HG03103 (cell line): ENCODE measurements at regions not wholly inside any gene's neighbourhood (a gene's known extent, or its start where the extent isn't known, plus 50 kb on each side); places are given as distances from the start of the nearest gene placed in this dataset.
"Not testable (repeated sequence)": the region's sequence is repeated elsewhere in the genome, so short reads cannot be mapped to it uniquely, and the experiment has no call there.

Experiments
- ATAC-seq: cut with Tn5 transposase; IDR thresholded peaks from one replicate; pipeline ENCODE4 v1.9.1; 2021; ENCODE audit warnings: low read depth; ENCODE audit not compliant: unreplicated experiment

DNA sequence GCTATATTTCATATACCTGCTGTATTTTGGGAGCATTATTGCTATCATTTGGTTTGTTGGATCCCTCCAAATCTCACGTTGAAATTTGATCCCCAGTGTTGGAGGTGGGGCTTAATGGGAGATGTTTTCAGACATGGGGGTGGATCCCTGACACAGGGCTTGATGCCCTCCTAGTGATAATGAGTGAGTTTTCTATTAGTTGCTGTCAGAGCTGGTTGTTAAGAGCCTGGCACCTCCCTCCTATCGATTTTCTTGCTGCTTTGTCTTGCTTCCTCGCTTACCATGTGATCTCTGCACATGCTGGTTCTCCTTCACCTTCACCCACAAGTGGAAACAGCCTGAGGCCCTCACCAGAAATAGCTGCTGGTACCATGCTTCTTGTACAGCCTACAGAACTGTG, 259.9 kb upstream of the STARD13 start:
- ATAC-seq: no peak

DNA sequence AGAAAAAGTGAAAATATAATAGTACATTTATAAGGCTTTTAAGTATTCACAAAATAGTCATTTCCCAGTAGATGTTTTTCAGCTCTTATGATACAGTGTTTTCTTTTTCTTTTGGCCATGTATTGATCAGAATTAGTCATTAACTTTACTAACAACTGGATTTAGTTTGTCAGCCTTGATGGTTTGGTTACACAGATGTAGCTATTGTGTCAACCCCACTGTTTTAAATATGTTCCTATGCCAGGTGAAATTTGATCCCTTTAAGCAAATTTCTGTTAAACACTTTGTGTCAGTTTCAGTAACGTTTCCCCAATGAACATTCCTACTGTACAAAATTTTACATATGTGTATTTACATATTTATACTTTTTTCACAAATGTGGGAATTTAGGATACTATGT, 261.5 kb upstream of the STARD13 start:
- ATAC-seq: no peak

DNA sequence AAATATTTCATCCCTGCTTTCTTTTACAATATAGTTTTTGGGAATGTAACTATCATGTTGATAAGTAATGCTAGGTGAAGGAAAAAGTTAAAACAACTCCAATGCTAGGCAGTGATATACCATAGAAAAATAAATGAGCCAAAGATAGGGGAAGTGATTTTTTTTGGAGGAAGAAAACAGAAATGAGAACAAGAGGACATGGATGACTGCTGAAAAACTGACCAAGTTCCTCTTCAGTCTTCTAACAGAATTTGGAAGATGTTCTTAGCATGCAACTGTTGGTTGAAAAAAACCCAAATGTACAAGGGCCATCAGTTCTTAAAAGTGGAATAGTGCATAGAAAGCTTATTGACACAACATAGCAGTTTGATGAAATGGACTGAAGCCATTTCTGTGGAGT, 262.5 kb upstream of the STARD13 start:
- ATAC-seq: no peak

DNA sequence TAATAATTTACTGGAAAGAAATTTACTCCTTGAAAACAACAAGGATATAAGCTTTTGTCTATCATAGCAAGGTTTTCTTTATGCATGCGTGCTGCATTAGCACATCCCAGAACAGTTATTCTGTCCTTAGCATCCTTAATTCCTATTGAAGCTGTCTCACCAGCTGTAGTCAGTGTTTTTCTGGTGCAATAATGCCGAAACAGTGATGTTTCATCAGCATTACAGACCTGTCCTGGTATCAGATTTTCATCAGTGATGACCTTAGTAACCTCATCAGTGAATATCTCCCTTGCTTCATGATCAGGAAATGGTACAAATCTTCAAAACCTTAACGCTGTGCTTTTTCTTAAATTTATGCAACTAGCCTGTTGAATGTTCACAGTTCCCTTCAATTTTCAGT, 264.7 kb upstream of the STARD13 start:
- no peak for ATAC-seq

DNA sequence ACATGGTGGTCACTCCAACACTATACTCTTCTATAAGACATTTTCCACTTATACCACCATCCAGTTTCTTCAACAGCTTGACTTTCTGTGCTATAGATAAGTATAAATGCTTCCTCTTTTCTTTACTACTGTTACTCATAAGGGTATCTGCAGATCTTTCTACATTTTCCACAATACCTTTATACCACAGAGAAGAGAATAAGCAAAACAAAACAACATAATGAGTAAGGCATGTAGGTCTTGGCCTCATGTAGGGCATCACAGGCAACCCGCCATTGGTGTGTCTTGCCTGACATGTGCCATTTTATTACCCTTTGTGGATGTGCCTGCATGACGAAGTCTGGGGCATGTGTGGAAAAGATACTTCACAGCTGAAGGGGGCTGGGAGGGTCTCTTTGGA, 265.3 kb upstream of the STARD13 start:
- ATAC-seq: no peak

DNA sequence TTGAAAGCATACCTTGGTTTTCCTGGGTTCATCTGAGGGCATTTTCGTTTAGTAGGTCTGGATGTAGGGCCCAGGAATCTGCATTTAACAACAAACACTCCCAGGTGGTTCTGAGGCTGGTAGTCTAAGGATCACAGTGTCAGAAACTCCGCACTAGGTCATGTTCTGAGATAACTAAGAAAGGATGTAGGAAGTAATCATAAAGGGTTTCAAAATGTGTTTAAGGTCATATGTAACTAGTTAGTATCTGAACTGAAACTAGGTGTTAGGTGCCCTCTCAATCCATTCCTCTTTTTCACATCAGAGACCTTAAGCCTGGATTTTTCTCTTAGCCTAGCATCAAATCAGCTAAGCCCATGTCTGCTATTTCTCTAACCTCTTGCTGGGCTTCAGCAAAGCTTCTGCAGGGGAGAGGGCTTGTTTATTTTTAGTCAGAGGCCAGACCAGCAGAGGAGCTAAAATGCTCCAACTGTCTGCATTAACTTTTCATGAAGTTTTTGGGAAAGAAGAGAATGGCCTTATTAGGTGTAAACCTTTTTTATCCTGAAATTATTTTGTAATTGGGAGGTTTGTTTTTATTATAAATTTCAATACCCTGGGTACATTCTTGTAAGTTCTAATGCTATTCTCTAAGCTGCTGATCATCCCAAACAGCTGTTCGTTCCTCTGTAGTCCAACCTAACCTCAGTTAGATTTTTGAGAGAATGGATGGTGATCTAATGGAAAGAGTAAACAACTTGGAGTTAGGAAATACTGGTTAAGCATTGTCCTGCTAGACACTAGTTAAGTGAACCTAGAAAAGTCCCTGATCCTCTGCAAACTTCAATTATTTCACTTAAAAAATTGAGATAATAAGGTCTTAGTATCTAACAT, 262.8 kb upstream of the RFC3 start:
- peak; percentile 83 for ATAC-seq

DNA sequence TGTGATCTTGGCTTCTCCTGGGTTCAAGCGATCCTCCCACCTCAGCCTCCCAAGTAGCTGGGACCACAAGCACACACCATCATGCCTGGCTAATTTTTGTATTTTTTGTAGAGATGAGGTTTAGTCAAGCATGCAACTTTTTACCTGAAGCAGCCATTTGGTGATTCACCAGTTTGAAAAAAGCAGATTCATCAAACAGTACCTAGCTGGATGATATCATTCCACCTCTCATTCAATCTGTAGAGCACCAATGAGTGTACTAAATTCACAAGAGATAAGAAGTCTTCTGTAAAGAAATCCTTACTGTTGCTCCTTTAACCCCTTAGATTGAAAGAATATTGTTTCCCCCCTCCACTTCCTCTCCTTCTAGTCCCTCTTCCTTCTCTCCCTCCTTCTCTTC, 261.1 kb upstream of the RFC3 start:
- ATAC-seq: no peak

DNA sequence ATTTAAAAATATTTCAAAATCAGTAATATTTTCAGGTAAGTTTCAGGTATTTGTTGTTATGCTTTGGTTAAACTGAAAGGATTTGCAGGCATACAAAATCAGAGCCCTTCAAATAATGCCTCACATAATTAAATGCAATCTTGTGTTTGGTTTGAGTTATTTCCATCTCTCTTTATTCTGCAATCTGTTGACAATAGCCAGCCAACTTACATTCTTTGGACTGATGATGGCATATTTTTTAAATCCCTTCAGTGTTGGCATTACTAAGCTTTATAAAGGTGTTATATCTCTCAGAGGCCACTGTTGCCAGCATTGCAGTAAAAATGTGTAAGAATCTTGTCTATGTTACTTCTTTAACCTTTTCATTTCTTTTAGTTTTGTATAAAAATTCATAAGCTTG, 257.2 kb upstream of the RFC3 start:
- ATAC-seq: no peak

DNA sequence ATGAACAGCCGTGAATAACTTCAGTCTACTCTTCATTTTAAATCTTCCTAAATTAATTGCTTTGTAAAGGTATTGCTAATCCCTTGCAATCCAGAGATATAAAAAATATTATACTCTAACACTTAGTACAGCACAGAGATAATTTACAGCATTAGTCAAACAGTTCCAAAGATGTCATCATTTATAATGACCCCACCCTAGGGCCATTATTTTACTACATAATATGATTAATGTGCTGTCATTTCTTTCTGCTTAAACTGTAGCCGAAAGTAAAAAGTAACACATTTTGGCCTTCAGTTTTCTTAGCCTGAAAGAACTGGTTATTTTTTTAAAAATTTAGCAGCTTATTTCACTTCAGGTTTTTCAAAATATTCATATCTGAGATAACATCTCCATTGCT, 256.3 kb upstream of the RFC3 start:
- no peak for ATAC-seq

DNA sequence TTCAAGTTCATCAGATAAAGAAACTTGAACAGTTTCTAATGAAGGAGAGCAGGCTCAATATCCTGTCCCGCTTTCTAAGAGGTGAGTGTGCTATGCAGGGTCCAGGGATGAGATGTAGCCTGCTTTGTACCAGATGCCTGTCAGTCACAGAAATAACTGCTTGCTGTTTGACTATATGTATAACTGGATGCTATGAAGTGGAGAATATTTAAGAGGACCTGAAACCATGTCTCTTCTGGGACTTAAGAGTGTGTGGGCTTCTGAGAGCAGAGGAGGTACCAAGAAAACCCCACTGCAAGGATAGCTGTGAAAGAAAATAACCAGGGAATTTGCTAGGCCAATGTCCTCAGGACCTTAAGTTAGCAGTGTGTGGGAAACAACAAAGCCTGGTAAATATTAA, 246.3 kb upstream of the RFC3 start:
- peak; percentile 85 for ATAC-seq

DNA sequence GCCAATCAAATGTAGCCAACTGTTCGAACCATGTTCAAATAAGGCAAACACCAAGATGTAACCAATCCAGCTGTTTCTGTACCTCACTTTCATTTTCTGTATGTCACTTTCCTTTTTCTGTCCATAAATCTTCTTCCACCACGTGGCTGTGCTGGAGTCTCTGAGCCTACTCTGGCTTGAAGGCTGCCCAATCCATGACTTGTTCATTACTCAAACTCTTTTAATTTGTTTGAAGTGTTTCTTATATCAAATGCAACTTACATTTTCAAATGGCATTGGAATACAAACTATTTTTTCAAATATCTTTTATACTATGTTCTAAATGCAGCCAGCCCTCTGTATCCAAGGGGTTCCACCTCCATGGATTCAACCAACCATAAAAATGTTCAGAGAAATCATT, 245.6 kb upstream of the RFC3 start:
- ATAC-seq: not testable (repeated sequence)

DNA sequence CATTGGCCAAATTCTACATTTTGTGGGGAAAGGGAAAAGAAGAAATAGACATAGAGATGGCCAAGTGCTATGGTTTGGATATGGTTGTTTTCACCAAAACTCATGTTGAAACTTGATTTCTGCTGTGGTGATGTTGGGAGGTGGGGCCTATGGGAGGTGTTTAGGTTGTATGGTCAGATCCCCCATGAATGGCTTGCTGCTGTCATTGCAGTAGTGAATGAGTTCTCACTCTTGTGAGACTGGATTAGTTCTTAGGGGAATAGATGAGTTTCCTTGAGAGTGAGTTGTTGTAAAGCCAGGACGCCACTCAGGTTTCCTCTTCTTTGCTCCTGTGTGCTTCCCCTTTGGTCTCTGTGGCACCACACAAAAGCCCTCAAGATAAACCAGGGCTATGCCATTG, 242.6 kb upstream of the RFC3 start:
- no peak for ATAC-seq

DNA sequence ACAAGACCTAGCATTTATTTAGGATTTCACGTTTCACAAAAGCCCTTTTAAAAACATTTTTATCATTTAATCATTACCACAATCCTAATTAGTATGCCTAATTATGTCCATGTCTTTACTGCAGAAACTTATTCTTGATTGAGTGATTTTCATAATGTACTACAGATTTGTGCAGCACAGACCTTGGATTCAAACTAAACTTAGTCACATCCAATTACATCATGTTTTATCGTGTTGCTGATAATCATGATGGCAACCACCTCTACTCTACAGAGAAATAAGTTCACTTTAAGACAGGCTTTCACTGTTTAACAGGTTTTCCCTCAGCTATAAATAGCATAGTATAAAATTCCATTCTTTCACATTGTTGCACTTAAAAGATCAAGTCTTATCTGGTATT, 240.9 kb upstream of the RFC3 start:
- ATAC-seq: no peak

DNA sequence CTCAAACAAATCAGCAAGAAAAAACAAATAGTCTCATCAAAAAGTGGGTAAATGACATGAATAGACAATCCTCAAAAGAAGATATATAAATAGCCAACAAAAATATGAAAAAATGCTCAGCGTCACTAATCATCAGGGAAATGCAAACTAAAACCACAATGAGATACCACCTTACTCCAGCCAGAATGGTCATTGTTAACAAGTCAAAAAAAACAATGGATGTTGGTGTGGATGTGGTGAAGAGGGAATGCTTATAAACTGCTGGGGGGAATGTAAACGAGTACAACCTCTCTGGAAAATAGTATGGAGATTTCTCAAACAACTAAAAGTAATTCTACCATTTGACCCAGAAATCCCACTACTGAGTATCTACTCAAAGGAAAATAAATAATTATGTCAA, 239.2 kb upstream of the RFC3 start:
- ATAC-seq: no peak

DNA sequence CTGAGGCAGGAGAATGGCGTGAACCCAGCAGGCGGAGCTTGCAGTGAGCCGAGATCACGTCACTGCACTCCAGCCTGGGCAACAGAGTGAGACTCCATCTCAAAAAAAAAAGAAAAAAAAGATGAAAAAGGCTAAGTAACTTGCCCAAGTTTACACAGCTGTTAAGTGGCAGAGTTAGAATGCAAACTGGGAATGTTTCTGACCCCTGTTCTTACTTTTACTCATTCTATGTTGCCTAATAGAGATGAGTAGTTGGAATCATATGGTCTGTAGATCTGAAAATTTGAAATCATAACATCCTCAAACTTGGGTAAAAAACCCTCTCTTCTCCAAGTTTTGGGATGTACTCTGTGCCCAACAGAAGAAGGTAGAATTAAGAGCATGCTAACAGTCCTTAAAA, 235.8 kb upstream of the RFC3 start:
- no peak for ATAC-seq

DNA sequence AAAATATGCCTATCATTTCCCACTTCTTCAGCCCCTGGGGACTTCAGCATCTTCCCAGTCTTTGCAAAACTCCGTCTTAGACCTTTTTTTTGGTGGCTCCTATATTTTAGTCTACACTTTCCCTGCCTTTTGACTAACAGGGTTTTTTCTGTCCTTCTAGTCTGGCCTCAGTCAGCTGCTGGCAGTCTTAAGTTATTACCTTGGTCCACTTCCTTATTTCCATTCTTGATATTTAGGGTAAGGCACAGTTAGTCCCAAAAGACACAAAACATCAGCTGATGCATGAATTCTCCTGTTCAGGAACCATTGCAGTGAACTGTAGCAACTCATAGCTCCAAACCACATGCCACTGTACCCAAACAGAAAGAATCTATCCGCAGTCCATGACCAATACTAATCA, 234.6 kb upstream of the RFC3 start:
- ATAC-seq: no peak

DNA sequence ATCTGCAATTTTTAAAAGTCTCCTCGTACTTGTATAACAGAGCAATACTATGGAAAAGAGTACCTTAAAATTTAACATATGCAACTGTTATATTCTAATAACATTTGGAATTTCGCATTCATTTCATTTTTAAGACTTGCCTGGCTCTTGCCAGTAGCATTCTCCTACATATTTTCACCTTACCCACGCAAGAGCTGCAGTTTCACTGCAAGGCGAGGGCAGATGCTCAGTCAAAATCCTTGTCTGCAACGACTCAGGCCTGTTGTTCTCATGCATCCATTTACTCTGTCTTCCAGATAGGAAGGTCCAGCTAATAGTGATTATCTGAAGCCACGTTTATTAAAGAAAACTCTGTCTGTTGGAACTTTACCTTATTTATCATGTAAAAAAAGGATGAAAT, 227.0 kb upstream of the RFC3 start:
- ATAC-seq: no peak

DNA sequence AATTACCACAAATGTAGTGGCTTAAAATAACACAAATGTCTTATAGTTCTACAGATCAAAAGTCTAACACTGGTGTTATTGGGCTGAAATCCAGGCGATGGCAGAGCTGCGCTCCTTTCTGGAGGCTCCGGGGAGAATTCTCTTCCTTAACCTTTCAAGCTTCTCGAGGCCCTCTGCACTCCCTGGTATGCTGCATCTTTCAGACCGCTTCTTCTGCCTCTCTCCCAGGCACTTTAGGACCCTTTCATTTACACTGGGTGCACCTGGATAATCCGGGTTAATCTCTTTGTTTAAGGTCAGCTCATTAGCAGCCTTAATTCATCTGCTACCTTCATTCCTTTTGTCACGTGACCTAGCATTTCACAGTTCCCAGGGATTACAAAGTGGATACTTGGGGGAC, 211.3 kb upstream of the RFC3 start:
- ATAC-seq: no peak

DNA sequence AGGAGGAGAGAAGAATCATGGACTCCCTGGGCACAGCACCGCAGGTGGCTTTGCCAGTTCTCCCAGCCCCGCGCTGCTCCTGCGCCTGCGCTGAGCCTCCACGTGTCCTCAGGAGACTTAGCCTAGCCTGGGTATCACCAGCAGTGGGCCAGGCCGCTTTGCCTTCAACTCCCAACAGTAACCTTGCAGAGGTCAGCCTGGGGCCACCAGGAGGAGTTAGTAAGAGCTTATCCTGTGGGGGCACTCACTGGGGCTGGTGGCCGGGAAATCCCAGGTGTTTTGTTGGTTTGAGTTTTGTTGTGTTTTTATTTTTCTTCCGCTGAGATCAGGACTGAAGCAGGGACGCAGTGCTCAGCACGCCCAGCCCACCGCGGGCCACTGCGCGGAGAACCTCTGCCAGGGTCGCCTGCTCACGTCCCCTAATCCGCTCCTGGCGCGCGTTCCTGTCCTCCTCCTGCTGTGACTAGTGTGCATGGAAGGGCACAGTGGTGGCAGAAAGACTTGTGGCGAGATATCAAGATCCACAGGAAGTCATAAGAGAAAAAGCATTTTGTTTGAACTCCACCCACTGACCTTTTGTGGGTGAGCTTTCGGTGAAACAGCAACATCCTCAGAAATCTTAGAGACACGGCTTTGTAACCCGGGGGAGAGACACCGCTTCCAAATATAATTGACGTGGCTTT, 207.4 kb upstream of the RFC3 start:
- ATAC-seq: no peak

DNA sequence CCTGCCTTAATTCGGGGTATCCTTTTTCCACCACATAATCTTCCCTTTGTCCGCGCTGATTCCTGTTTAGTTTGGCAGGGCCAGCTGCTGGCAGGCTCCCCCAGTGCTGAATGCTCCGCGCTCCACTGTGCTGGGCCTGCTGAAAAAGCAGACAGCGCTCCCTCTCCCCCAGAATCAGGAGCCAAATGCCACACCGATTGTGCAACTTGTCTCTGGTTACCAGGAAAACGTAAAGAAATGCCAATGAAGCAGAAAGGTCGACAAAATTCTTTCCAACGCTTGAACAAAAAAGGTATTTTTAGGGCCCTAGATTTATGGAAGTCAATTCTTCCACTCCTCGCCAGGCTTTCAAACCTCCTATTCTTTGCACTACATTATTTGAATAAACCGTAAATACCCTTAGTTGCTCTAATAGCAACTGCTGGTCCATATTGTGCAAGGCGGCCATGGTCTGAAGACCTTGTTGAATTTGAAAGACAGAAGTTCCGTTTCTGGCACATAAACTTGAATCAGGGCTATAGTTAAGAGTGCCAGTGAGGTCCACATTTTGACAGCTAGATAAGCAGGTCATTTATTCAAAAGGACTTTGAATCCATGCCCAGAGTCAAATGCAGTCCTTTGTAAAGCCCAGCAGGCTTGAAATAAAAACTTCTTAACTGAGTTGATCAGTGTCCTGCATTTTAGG, 206.7 kb upstream of the RFC3 start:
- ATAC-seq: no peak
